Testis (tissue), 2 donors: ENCODE measurements at regions not wholly inside any gene's neighbourhood (a gene's known extent, or its start where the extent isn't known, plus 50 kb on each side); places are given as distances from the start of the nearest gene placed in this dataset.
"Not testable (repeated sequence)": the region's sequence is repeated elsewhere in the genome, so short reads cannot be mapped to it uniquely, and the experiment has no call there.

Experiments
- POLR2A ChIP-seq: fragments of 450-650 bp; IDR thresholded peaks from one replicate; pipeline ENCODE4 v1.6.1; 2017; ENCODE audit warnings: antibody characterized with exemption, mild to moderate bottlenecking, moderate library complexity
- TF ChIP-seq, protein P1 (sequence below), 3 experiments: fragments of 450-650 bp in 2 of 3; fragments of 200-600 bp in 1 of 3; sonication (generic) in 1 of 3; IDR thresholded peaks; one replicate each; pipeline ENCODE4 v1.5.1; 2016 to 2019; ENCODE audit warnings: antibody characterized with exemption in 3 of 3, mild to moderate bottlenecking in 2 of 3, moderate library complexity in 1 of 3

DNA sequence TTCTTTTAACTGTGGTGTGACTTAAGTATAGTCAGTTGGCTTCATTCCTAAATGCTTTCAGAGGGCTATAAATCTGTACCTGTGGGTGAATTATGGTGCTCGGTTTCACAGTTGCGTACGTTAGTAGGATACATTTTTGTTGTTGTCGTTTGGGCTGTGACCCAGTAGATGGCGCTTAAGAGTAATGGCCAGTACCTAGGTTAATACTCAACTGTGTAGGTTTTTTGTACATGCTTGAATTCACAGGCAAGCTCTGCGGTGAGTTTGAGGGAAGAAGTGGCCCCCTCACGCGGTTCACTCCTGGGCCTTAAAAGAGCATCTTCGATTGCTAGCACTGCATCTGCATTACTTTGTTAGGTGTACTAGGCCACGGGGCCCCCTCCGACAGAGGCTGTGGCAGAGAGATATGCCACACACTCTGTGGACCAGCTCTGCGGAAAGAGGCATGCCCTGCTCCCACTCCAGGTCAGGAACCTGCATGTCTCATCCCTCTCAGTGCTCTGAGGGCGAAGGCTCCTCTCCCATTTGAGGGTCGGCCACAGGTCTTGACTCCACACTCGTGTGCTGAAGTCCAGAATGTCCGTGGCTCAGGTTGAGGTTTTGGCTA is 224.6 kb upstream of the TBL1Y start:
- TF ChIP-seq, protein P1, sequence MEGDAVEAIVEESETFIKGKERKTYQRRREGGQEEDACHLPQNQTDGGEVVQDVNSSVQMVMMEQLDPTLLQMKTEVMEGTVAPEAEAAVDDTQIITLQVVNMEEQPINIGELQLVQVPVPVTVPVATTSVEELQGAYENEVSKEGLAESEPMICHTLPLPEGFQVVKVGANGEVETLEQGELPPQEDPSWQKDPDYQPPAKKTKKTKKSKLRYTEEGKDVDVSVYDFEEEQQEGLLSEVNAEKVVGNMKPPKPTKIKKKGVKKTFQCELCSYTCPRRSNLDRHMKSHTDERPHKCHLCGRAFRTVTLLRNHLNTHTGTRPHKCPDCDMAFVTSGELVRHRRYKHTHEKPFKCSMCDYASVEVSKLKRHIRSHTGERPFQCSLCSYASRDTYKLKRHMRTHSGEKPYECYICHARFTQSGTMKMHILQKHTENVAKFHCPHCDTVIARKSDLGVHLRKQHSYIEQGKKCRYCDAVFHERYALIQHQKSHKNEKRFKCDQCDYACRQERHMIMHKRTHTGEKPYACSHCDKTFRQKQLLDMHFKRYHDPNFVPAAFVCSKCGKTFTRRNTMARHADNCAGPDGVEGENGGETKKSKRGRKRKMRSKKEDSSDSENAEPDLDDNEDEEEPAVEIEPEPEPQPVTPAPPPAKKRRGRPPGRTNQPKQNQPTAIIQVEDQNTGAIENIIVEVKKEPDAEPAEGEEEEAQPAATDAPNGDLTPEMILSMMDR (IDR thresholded peaks at IDR 0.05): not testable (repeated sequence)
- TF ChIP-seq POLR2A: not testable (repeated sequence)
